Endothelial cell of umbilical vein (primary cell): ENCODE measurements at regions not wholly inside any gene's neighbourhood (a gene's known extent, or its start where the extent isn't known, plus 50 kb on each side); places are given as distances from the start of the nearest gene placed in this dataset.

ENCODE experiments used
- BruUV-seq: library from RNA; stranded (reverse); fragments of 400-500 nt; replicated peaks from 2 replicates; lab custom pipeline; 2021; lab: Mats Ljungman, UMichigan
- CTCF ChIA-PET: fragments of 300-600, 350-600 bp; sonication (Branson Sonifier 250); formaldehyde crosslinking; loops from one replicate; lab custom pipeline; 2021; ENCODE audit warnings: antibody characterized with exemption, inconsistent platforms; lab: Charles Lee
- POLR2A ChIA-PET: fragments of 300-600, 350-600 bp; sonication (Branson Sonifier 250); formaldehyde crosslinking; loops from one replicate; lab custom pipeline; 2021; ENCODE audit warnings: antibody characterized with exemption, inconsistent platforms; lab: Charles Lee
- DNase-seq: peaks from one replicate; pipeline ENCODE4 v3.0.0-alpha.2; 2011; ENCODE audit warnings: low read depth, low spot score
- FAIRE-seq: peaks from 2 replicates; lab custom pipeline; 2011; peaks lifted over from hg19 to GRCh38; lab: Jason Lieb, UNC
- H2AFZ ChIP-seq: 2 replicates; pipeline ENCODE4 v1.6.0; 2012; ENCODE audit warnings: low read depth, low read length, control low read depth, inconsistent platforms
- H3K27ac ChIP-seq: 2 replicates; pipeline ENCODE4 v1.5.1; 2011; ENCODE audit warnings: low read depth, mild to moderate bottlenecking, control low read depth, low read length, moderate library complexity; ENCODE audit not compliant: insufficient read depth
- H3K27me3 ChIP-seq, 2 experiments: 2 replicates each; pipeline versions ENCODE4 v1.6.0 to v1.6.1; 2011; ENCODE audit warnings: low read length in 2 of 2, mixed read lengths in 1 of 2; ENCODE audit not compliant: control insufficient read depth in 2 of 2, insufficient read depth in 2 of 2
- H3K36me3 ChIP-seq, 2 experiments: 2 replicates in 1 of 2; 3 replicates in 1 of 2; pipeline ENCODE4 v1.5.1; 2011; ENCODE audit warnings: low read length in 2 of 2, mild to moderate bottlenecking in 1 of 2, moderate library complexity in 1 of 2; ENCODE audit not compliant: control insufficient read depth in 2 of 2, insufficient read depth in 2 of 2; ENCODE audit errors: extremely low read depth in 1 of 2
- H3K4me1 ChIP-seq: 3 replicates; pipeline ENCODE4 v1.5.1; 2011; ENCODE audit warnings: mild to moderate bottlenecking, low read length; ENCODE audit not compliant: control insufficient read depth, insufficient read depth; ENCODE audit errors: extremely low read depth
- H3K4me2 ChIP-seq: 2 replicates; pipeline ENCODE4 v1.6.1; 2011; ENCODE audit warnings: low read length, control low read depth, mixed read lengths; ENCODE audit not compliant: insufficient read depth
- H3K4me3 ChIP-seq, 3 experiments: fragments of 200-600 bp in 1 of 3; sonication (generic), shearing (Covaris generic) in 1 of 3; replicated peaks in 1 of 3; 2 replicates each; pipeline ENCODE4 v1.5.1; 2011 to 2016; ENCODE audit warnings: control low read depth in 3 of 3, low read length in 3 of 3, mild to moderate bottlenecking in 2 of 3, inconsistent platforms in 1 of 3, low read depth in 1 of 3, moderate library complexity in 1 of 3; ENCODE audit not compliant: insufficient read depth in 1 of 3
- H3K79me2 ChIP-seq: 2 replicates; pipeline ENCODE4 v1.6.0; 2012; ENCODE audit warnings: low read length, inconsistent platforms; ENCODE audit not compliant: control insufficient read depth, insufficient read depth
- H3K9ac ChIP-seq: replicated peaks from 2 replicates; pipeline ENCODE3; 2011; ENCODE audit warnings: low read length, control low read depth; ENCODE audit not compliant: insufficient read depth; ENCODE audit errors: extremely low read depth
- H3K9me1 ChIP-seq: replicated peaks from 3 replicates; pipeline ENCODE4 v1.6.0; 2011; ENCODE audit warnings: mild to moderate bottlenecking, low read length; ENCODE audit not compliant: control insufficient read depth, insufficient read depth; ENCODE audit errors: extremely low read depth
- H3K9me3 ChIP-seq: replicated peaks from 2 replicates; pipeline ENCODE4 v1.5.1; 2012; ENCODE audit warnings: low read length, inconsistent platforms; ENCODE audit not compliant: control insufficient read depth, insufficient read depth
- H4K20me1 ChIP-seq: replicated peaks from 2 replicates; pipeline ENCODE3; 2011; ENCODE audit warnings: mild to moderate bottlenecking, low read length; ENCODE audit not compliant: control insufficient read depth, insufficient read depth; ENCODE audit errors: extremely low read depth
- CTCF ChIP-seq, 2 donors: IDR thresholded peaks; 1 replicate in 1 of 2; 2 replicates in 1 of 2; pipeline ENCODE4 v1.5.1; 2011; ENCODE audit warnings: low read length in 2 of 2, mild to moderate bottlenecking in 2 of 2, moderate library complexity in 2 of 2, control low read depth in 1 of 2, inconsistent platforms in 1 of 2, low read depth in 1 of 2; ENCODE audit not compliant: insufficient read depth in 1 of 2; ENCODE audit errors: extremely low read depth in 1 of 2
- EZH2 ChIP-seq: IDR thresholded peaks from 2 replicates; pipeline ENCODE4 v1.6.1; 2012; ENCODE audit warnings: borderline replicate concordance, low read depth, mild to moderate bottlenecking, moderate library complexity, low read length, inconsistent platforms; ENCODE audit not compliant: severe bottlenecking
- FOS ChIP-seq: IDR thresholded peaks from 2 replicates; pipeline ENCODE4 v1.6.1; 2011; ENCODE audit warnings: mild to moderate bottlenecking, low read length, moderate library complexity, borderline replicate concordance; ENCODE audit not compliant: insufficient read depth
- GATA2 ChIP-seq: IDR thresholded peaks from 2 replicates; pipeline ENCODE4 v1.7.0; 2011; ENCODE audit warnings: low read depth, mild to moderate bottlenecking, moderate library complexity, mixed read lengths, low read length; ENCODE audit not compliant: insufficient read length, insufficient read depth
- JUN ChIP-seq: IDR thresholded peaks from 2 replicates; pipeline ENCODE4 v1.6.1; 2011; ENCODE audit warnings: borderline replicate concordance, low read depth; ENCODE audit not compliant: insufficient read length, insufficient read depth
- MAX ChIP-seq: IDR thresholded peaks from 2 replicates; pipeline ENCODE4 v1.6.1; 2011; ENCODE audit not compliant: insufficient read depth, insufficient read length
- MYC ChIP-seq: IDR thresholded peaks from one replicate; pipeline ENCODE4 v1.6.1; 2011; ENCODE audit warnings: mild to moderate bottlenecking, low read depth, low read length
- POLR2A ChIP-seq: IDR thresholded peaks from 2 replicates; pipeline ENCODE4 v1.6.1; 2012; ENCODE audit warnings: low read depth, mild to moderate bottlenecking, control low read depth, low read length
- POLR2AphosphoS5 ChIP-seq: IDR thresholded peaks from 2 replicates; pipeline ENCODE4 v1.6.1; 2012; ENCODE audit warnings: low read depth, mild to moderate bottlenecking, control low read depth, low read length, moderate library complexity; ENCODE audit not compliant: insufficient read depth
- dilution Hi-C: fragments of 300-500 bp; cut with MboI; formaldehyde crosslinking; loops from one replicate; pipeline ENCODE4 v1.15.0; 2019; ENCODE audit warnings: low sequenced_read_pairs; ENCODE audit not compliant: extremely low pct_ligation_motif_present
- intact Hi-C: fragments of 100-400 bp; cut with micrococcal nuclease; formaldehyde crosslinking; loops from one replicate; pipeline ENCODE4 v1.10.0; 2022

- BruUV-seq = no TSS peak
- Histone ChIP-seq H3K9me1 (no peaks in the 10 kb centered on the region), H3K4me1 (no peaks in the 10 kb centered on the region), H4K20me1 (no peaks in the 10 kb centered on the region), H3K4me2 (no peak overlapping the region), H3K4me3 (no peak overlapping the region), H3K9ac (no peak overlapping the region), H3K36me3 (no peaks in the 10 kb centered on the region), H3K79me2 (no peaks in the 10 kb centered on the region), H2AFZ (no peak overlapping the region), H3K27ac (no peak overlapping the region), H3K27me3 (no peaks in the 10 kb centered on the region), H3K9me3 (no peaks in the 10 kb centered on the region)
- ChIA-PET CTCF (no interaction called here), POLR2A (no interaction called here)
- TF ChIP-seq GATA2 (no peak), MAX (no peak), MYC (no peak), FOS (no peak), POLR2A (no peak), CTCF (IDR thresholded peaks at IDR 0.05; ENCODE audit: extremely low read depth in 1 of 2, insufficient read depth in 1 of 2, low read depth in 1 of 2, low read length in 2 of 2) (no peak), JUN (no peak), POLR2AphosphoS5 (no peak), EZH2 (no peak)
- no peak for FAIRE-seq
- no peak for DNase-seq
- intact Hi-C loops = no loop called here
- dilution Hi-C loops = no loop called here
These were observed 592.0 kb downstream of the ZNF385D start for GRCh38 chr3:21158861-21159542.
